OCI-LY7 (cell line): ENCODE measurements at regions not wholly inside any gene's neighbourhood (a gene's known extent, or its start where the extent isn't known, plus 50 kb on each side); places are given as distances from the start of the nearest gene placed in this dataset.

Experiments used
- BruUV-seq: library from RNA; stranded (reverse); fragments of 400-500 nt; replicated peaks from 2 replicates; lab custom pipeline; 2021; lab: Mats Ljungman, UMichigan
- CTCF ChIA-PET: fragments of 300-600 bp; sonication (Branson Sonifier 250); formaldehyde crosslinking; loops from one replicate; lab custom pipeline; 2022; ENCODE audit warnings: antibody characterized with exemption; ENCODE audit not compliant: unreplicated experiment; lab: Charles Lee
- POLR2A ChIA-PET: fragments of 300-600 bp; sonication (Branson Sonifier 250); formaldehyde crosslinking; loops from one replicate; lab custom pipeline; 2022; ENCODE audit warnings: antibody characterized with exemption; lab: Charles Lee
- DNase-seq: peaks from one replicate; pipeline ENCODE4 v3.0.0-alpha.2; 2015; ENCODE audit warnings: low spot score
- H2AFZ ChIP-seq: fragments of 200-600 bp; sonication (generic), shearing (Covaris generic); 2 replicates; pipeline ENCODE4 v1.6.1; 2014; ENCODE audit warnings: mild to moderate bottlenecking, antibody characterized with exemption, low read length, moderate library complexity
- H3K27ac ChIP-seq: fragments of 200-600 bp; sonication (generic); 2 replicates; pipeline ENCODE4 v1.5.1; 2014; ENCODE audit warnings: mixed run types, low read depth, mild to moderate bottlenecking, moderate library complexity, low read length, inconsistent platforms; ENCODE audit not compliant: poor library complexity, severe bottlenecking
- H3K36me3 ChIP-seq: fragments of 200-600 bp; sonication (generic); 2 replicates; pipeline ENCODE4 v1.6.1; 2014; ENCODE audit warnings: mild to moderate bottlenecking, antibody characterized with exemption, low read length, moderate library complexity, mixed read lengths; ENCODE audit not compliant: insufficient read depth
- H3K4me1 ChIP-seq: fragments of 200-600 bp; sonication (generic); 2 replicates; pipeline ENCODE4 v1.5.1; 2014; ENCODE audit warnings: mild to moderate bottlenecking, low read length; ENCODE audit not compliant: insufficient read depth, poor library complexity, severe bottlenecking
- H3K4me2 ChIP-seq: fragments of 200-600 bp; sonication (generic); 2 replicates; pipeline ENCODE4 v1.6.1; 2014; ENCODE audit warnings: mild to moderate bottlenecking, low read length
- H3K4me3 ChIP-seq: fragments of 200-600 bp; sonication (generic); 2 replicates; pipeline ENCODE4 v1.5.1; 2014; ENCODE audit warnings: mild to moderate bottlenecking, low read depth, low read length; ENCODE audit not compliant: poor library complexity, severe bottlenecking
- H3K79me2 ChIP-seq: fragments of 200-600 bp; sonication (generic); 2 replicates; pipeline ENCODE4 v1.6.1; 2016; ENCODE audit warnings: low read depth, mild to moderate bottlenecking, low read length, moderate library complexity, mixed read lengths; ENCODE audit not compliant: insufficient read depth
- H3K9me2 ChIP-seq: fragments of 200-600 bp; sonication (generic); 2 replicates; pipeline ENCODE4 v1.6.1; 2016; ENCODE audit warnings: mild to moderate bottlenecking, low read length, mixed read lengths; ENCODE audit not compliant: insufficient read depth
- H3K9me3 ChIP-seq: fragments of 200-600 bp; sonication (generic); 2 replicates; pipeline ENCODE4 v1.6.1; 2014; ENCODE audit warnings: mild to moderate bottlenecking, mixed run types, low read length, mixed read lengths
- H4K20me1 ChIP-seq: fragments of 200-600 bp; sonication (generic); 2 replicates; pipeline ENCODE4 v1.6.1; 2014; ENCODE audit warnings: mild to moderate bottlenecking, antibody characterized with exemption, low read length, moderate library complexity, mixed read lengths; ENCODE audit not compliant: insufficient read depth
- CTCF ChIP-seq: fragments of 200-600 bp; sonication (generic); conservative IDR thresholded peaks from 2 replicates; pipeline ENCODE4 v1.5.1; 2014; ENCODE audit warnings: mild to moderate bottlenecking, antibody characterized with exemption, low read length, moderate library complexity, mixed read lengths
- EZH2phosphoT487 ChIP-seq: fragments of 200-600 bp; sonication (generic); IDR thresholded peaks from 2 replicates; pipeline ENCODE4 v1.6.1; 2018; ENCODE audit warnings: low read depth, borderline replicate concordance, mild to moderate bottlenecking, mixed run types, antibody characterized with exemption, low read length, moderate library complexity, mixed read lengths
- intact Hi-C: fragments of 100-400 bp; cut with micrococcal nuclease; formaldehyde crosslinking; loops from one replicate; pipeline ENCODE4 v1.10.0; 2022; ENCODE audit not compliant: unreplicated experiment

DNA sequence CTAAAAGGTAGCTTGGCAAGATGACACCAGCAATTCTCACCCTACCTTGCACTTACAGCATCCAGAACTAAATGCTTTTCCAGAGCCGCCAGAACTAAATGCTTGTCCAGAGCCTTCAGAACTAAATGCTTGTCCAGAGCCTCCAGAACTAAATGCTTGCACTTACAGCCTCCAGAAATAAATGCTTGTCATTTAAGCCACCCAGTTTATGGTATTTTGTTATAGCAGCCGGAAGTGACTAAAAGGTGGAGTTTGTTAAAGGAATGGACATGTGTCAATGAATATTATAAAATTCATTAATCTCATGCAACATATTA lies 133.5 kb downstream of the GPX5 start:
- no peaks in the 10 kb centered on the region for H3K9me3 ChIP-seq
- no peak overlapping the region for H3K27ac ChIP-seq
- peaks cover 18% of the 10 kb centered on the region for H3K4me1 ChIP-seq
- H2AFZ ChIP-seq, result peak overlapping the region; percentile 98; the same call in 1 of the 2 replicates
- no peaks in the 10 kb centered on the region for H3K36me3 ChIP-seq
- BruUV-seq, result no TSS peak
- H3K4me2 ChIP-seq, result peak overlapping the region; percentile 86
- ChIA-PET POLR2A (no interaction called here), CTCF (no interaction called here)
- no peaks in the 10 kb centered on the region for H3K79me2 ChIP-seq
- no peak for DNase-seq
- intact Hi-C loops, result loop anchor here (2.0 to 10.0 kb wide), 4 partner anchors 52 to 1184 kb away; partner anchors contain the start of gene ZNF184
- H3K4me3 ChIP-seq, result peak overlapping the region; percentile 82
- TF ChIP-seq CTCF (no peak), EZH2phosphoT487 (no peak)
- H4K20me1 ChIP-seq, result no peaks in the 10 kb centered on the region
- no peaks in the 10 kb centered on the region; the same call in 1 of the 2 replicates for H3K9me2 ChIP-seq

GRCh38 chr6:28661097-28661713 lies 135.5 kb downstream of the GPX5 start:
- Histone ChIP-seq H3K27ac (no peak overlapping the region), H3K36me3 (no peaks in the 10 kb centered on the region), H3K4me3 (no peak overlapping the region), H3K9me2 (no peaks in the 10 kb centered on the region; the same call in 1 of the 2 replicates), H2AFZ (no peak overlapping the region; the same call in 1 of the 2 replicates), H3K4me1 (peaks cover 18% of the 10 kb centered on the region), H4K20me1 (no peaks in the 10 kb centered on the region), H3K9me3 (no peaks in the 10 kb centered on the region), H3K79me2 (no peaks in the 10 kb centered on the region), H3K4me2 (no peak overlapping the region)
- TF ChIP-seq CTCF (no peak), EZH2phosphoT487 (no peak)
- POLR2A ChIA-PET, result interaction anchor here (0.6 kb wide), 1 partner anchor 173 kb away, joined by 3 read pairs; no protein-coding TSS in a partner anchor
- intact Hi-C loops, result no loop called here
- CTCF ChIA-PET, result no interaction called here
- no peak for DNase-seq
- BruUV-seq, result no TSS peak

DNA sequence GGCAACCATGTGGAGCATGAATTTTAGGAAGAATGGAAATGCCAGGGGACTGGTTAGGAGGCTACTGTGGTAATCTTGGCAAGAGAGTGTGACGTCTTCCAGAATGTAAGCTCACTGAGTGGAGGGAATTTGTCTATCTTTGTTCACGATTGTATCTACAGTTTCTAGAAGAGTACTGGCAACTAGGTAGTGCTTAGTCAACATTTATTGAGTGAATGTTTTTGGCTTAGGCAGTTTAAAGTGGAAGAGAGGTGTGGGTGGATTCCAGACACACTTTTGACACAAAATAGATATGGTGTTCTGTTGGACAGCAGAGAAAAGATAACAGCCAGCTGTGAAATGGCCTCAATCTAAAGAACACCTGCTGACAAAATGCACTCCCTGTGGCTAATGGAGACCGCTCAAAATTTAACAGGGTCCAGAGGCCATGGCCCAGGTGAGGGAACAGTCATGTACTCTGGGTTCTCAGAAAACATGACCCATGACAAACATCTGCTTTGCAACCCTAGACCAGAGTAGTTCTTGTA lies 139.3 kb downstream of the GPX5 start:
- H3K4me3 ChIP-seq, result no peak overlapping the region
- no peak for DNase-seq
- H3K27ac ChIP-seq, result no peak overlapping the region
- intact Hi-C loops, result no loop called here
- no peak overlapping the region for H3K4me2 ChIP-seq
- no peaks in the 10 kb centered on the region for H3K36me3 ChIP-seq
- POLR2A ChIA-PET, result interaction anchor here (0.7 to 1.2 kb wide), 2 partner anchors 13 to 16 kb away, joined by 4 to 6 read pairs; no protein-coding TSS in a partner anchor
- H4K20me1 ChIP-seq, result no peaks in the 10 kb centered on the region
- H2AFZ ChIP-seq, result no peak overlapping the region
- no TSS peak for BruUV-seq
- H3K9me3 ChIP-seq, result no peaks in the 10 kb centered on the region
- H3K4me1 ChIP-seq, result no peaks in the 10 kb centered on the region
- CTCF ChIA-PET, result no interaction called here
- H3K79me2 ChIP-seq, result no peaks in the 10 kb centered on the region
- no peaks in the 10 kb centered on the region; the same call in 1 of the 2 replicates for H3K9me2 ChIP-seq
- TF ChIP-seq EZH2phosphoT487, result no peak
- no peak for TF ChIP-seq CTCF
